B cell (primary cell): ENCODE measurements at regions not wholly inside any gene's neighbourhood (a gene's known extent, or its start where the extent isn't known, plus 50 kb on each side); places are given as distances from the start of the nearest gene placed in this dataset.

ENCODE experiments used
- ATAC-seq: fragments of 200-7000 bp; cut with Tn5 transposase; one replicate; pipeline ENCODE4 v1.10.0; 2021; ENCODE audit warnings: low read depth, mild to moderate bottlenecking, moderate number of reproducible peaks, moderate library complexity
- CTCF ChIA-PET: fragments of 350-600 bp; sonication (Branson Sonifier 250); formaldehyde crosslinking; loops from one replicate; lab custom pipeline; 2021; ENCODE audit warnings: antibody characterized with exemption, inconsistent platforms; lab: Charles Lee
- POLR2A ChIA-PET: fragments of 350-600 bp; sonication (Branson Sonifier 250); formaldehyde crosslinking; loops from one replicate; lab custom pipeline; 2021; ENCODE audit warnings: antibody characterized with exemption; lab: Charles Lee
- DNase-seq: peaks from one replicate; pipeline ENCODE4 v3.0.0; 2013
- H2AFZ ChIP-seq: 2 replicates; pipeline ENCODE4 v1.6.1; 2012; ENCODE audit warnings: mild to moderate bottlenecking, low read depth, low read length; ENCODE audit not compliant: insufficient read depth, poor library complexity, severe bottlenecking
- H3K27ac ChIP-seq, 2 donors: 1 replicate in 1 of 2; 2 replicates in 1 of 2; pipeline ENCODE4 v1.5.1; 2012 to 2013; ENCODE audit warnings: low read length in 2 of 2, mild to moderate bottlenecking in 2 of 2, moderate library complexity in 1 of 2
- H3K27me3 ChIP-seq, 4 experiments: fragments of 200-600 bp in 1 of 4; sonication (generic) in 1 of 4; replicated peaks in 1 of 4; 1 replicate in 2 of 4; 2 replicates in 2 of 4; pipeline versions ENCODE4 v1.6.1 to v1.7.0; 2013 to 2016; ENCODE audit warnings: low read length in 3 of 4, mild to moderate bottlenecking in 2 of 4, mixed read lengths in 1 of 4, moderate library complexity in 1 of 4; ENCODE audit not compliant: insufficient read depth in 4 of 4, control insufficient read depth in 3 of 4; ENCODE audit errors: control extremely low read depth in 1 of 4
- H3K36me3 ChIP-seq, 2 experiments: replicated peaks in 1 of 2; 1 replicate in 1 of 2; 2 replicates in 1 of 2; pipeline versions ENCODE4 v1.6.1 to v1.7.1; 2013; ENCODE audit warnings: low read length in 1 of 2; ENCODE audit not compliant: insufficient read depth in 2 of 2, control insufficient read depth in 1 of 2; ENCODE audit errors: control extremely low read depth in 1 of 2, extremely low read depth in 1 of 2
- H3K4me1 ChIP-seq, 2 donors: fragments of 200-600 bp in 1 of 2; sonication (generic) in 1 of 2; 1 replicate in 1 of 2; 2 replicates in 1 of 2; pipeline versions ENCODE4 v1.5.1 to v1.6.1; 2013 to 2017; ENCODE audit warnings: low read length in 2 of 2; ENCODE audit not compliant: control insufficient read depth in 2 of 2, insufficient read depth in 2 of 2
- H3K4me2 ChIP-seq: replicated peaks from 2 replicates; pipeline ENCODE3; 2012; ENCODE audit warnings: mild to moderate bottlenecking, low read depth, low read length; ENCODE audit not compliant: poor library complexity, severe bottlenecking
- H3K4me3 ChIP-seq, 5 experiments: fragments of 200-600 bp in 1 of 5; sonication (generic) in 1 of 5; 1 replicate in 3 of 5; 2 replicates in 2 of 5; pipeline versions ENCODE4 v1.5.1 to v1.7.0; 2011 to 2016; ENCODE audit warnings: low read length in 4 of 5, mild to moderate bottlenecking in 4 of 5, low read depth in 2 of 5, control low read depth in 1 of 5, moderate library complexity in 1 of 5; ENCODE audit not compliant: insufficient read depth in 1 of 5; ENCODE audit errors: control extremely low read depth in 1 of 5, extremely low read depth in 1 of 5
- H3K79me2 ChIP-seq: fragments of 200-600 bp; sonication (generic); one replicate; pipeline ENCODE4 v1.6.0; 2016; ENCODE audit warnings: low read length; ENCODE audit not compliant: control insufficient read depth, insufficient read depth
- H3K9ac ChIP-seq: fragments of 200-600 bp; sonication (generic); 2 replicates; pipeline ENCODE4 v1.6.1; 2017; ENCODE audit warnings: mild to moderate bottlenecking, low read length, moderate library complexity
- H3K9me3 ChIP-seq, 3 donors: one replicate each; pipeline versions ENCODE4 v1.6.1 to v1.7.1; 2013; ENCODE audit warnings: low read length in 2 of 3; ENCODE audit not compliant: control insufficient read depth in 2 of 3, insufficient read depth in 1 of 3; ENCODE audit errors: control extremely low read depth in 1 of 3
- H4K20me1 ChIP-seq: 2 replicates; pipeline ENCODE4 v1.6.0; 2012; ENCODE audit warnings: mild to moderate bottlenecking, low read length; ENCODE audit not compliant: insufficient read depth, control insufficient read depth, poor library complexity, severe bottlenecking
- H3K27ac Mint-ChIP-seq: one replicate; pipeline ENCODE4 v1.8.0; 2021; ENCODE audit warnings: mixed read lengths
- H3K27me3 Mint-ChIP-seq: one replicate; pipeline ENCODE4 v1.8.0; 2021; ENCODE audit warnings: mixed read lengths
- H3K4me1 Mint-ChIP-seq: one replicate; pipeline ENCODE4 v1.8.0; 2021; ENCODE audit warnings: mixed read lengths
- H3K4me3 Mint-ChIP-seq: one replicate; pipeline ENCODE4 v1.8.0; 2021; ENCODE audit warnings: mixed read lengths
- H3K9me3 Mint-ChIP-seq: one replicate; pipeline ENCODE4 v1.8.0; 2022; ENCODE audit warnings: mixed read lengths; ENCODE audit not compliant: insufficient read depth
- CTCF ChIP-seq: fragments of 200-600 bp; IDR thresholded peaks from one replicate; pipeline ENCODE4 v1.8.0; 2022; ENCODE audit warnings: antibody characterized with exemption, mild to moderate bottlenecking
- EZH2 ChIP-seq: IDR thresholded peaks from 2 replicates; pipeline ENCODE4 v1.6.1; 2012; ENCODE audit warnings: borderline replicate concordance, low read depth, mild to moderate bottlenecking, moderate library complexity, low read length; ENCODE audit not compliant: insufficient read depth, poor library complexity, severe bottlenecking
- WGBS: methylation state at CpG from one replicate; pipeline ENCODE4 v1.1.5; 2013; ENCODE audit warnings: missing lambda C conversion rate; ENCODE audit not compliant: insufficient coverage; 5-methylcytosine and 5-hydroxymethylcytosine counted together
- intact Hi-C: fragments of 100-400 bp; cut with micrococcal nuclease; formaldehyde crosslinking; loops from one replicate; pipeline ENCODE4 v1.10.0; 2022

- ChIA-PET POLR2A (no interaction called here), CTCF (no interaction called here)
- 96% methylated on average over 33 of the region's 34 CpGs for WGBS
- H3K4me1 ChIP-seq, result no peaks in the 10 kb centered on the region
- H3K36me3 ChIP-seq, result no peaks in the 10 kb centered on the region
- DNase-seq, result no peak
- intact Hi-C loops, result no loop called here
- ATAC-seq, result no peak
- H3K4me3 Mint-ChIP-seq, result no peak overlapping the region
- no peak overlapping the region for H3K27ac ChIP-seq
- H3K79me2 ChIP-seq, result no peaks in the 10 kb centered on the region
- no peaks in the 10 kb centered on the region for H3K4me1 Mint-ChIP-seq
- H2AFZ ChIP-seq, result no peak overlapping the region
- H3K9me3 Mint-ChIP-seq, result peaks cover 15% of the 10 kb centered on the region
- H3K27me3 Mint-ChIP-seq, result peaks cover 10% of the 10 kb centered on the region
- TF ChIP-seq CTCF, result no peak
- no peak overlapping the region for H3K27ac Mint-ChIP-seq
- H3K9me3 ChIP-seq, result peaks cover 0 to 39% (median 17%) of the 10 kb centered on the region in 3 donors
- no peak overlapping the region for H3K9ac ChIP-seq
- no peaks in the 10 kb centered on the region for H3K27me3 ChIP-seq
- no peak overlapping the region for H3K4me2 ChIP-seq
- H3K4me3 ChIP-seq, result no peak overlapping the region
- no peaks in the 10 kb centered on the region for H4K20me1 ChIP-seq
Measured at GRCh38 chr11:69391192-69392103, 90.0 kb upstream of the LINC01488 start.

GRCh38 chr11:69392104-69392653 lies 89.3 kb upstream of the LINC01488 start:
- Histone ChIP-seq H2AFZ (no peak overlapping the region), H3K9me3 (peaks cover 0 to 31% (median 17%) of the 10 kb centered on the region in 3 donors), H3K27ac (no peak overlapping the region), H3K27me3 (no peaks in the 10 kb centered on the region), H4K20me1 (no peaks in the 10 kb centered on the region), H3K9ac (no peak overlapping the region), H3K4me2 (no peak overlapping the region), H3K4me1 (no peaks in the 10 kb centered on the region), H3K79me2 (no peaks in the 10 kb centered on the region), H3K4me3 (no peak overlapping the region), H3K36me3 (no peaks in the 10 kb centered on the region)
- ChIA-PET CTCF (no interaction called here), POLR2A (no interaction called here)
- H3K27ac Mint-ChIP-seq, result no peak overlapping the region
- no peak overlapping the region for H3K4me3 Mint-ChIP-seq
- H3K27me3 Mint-ChIP-seq, result peaks cover 10% of the 10 kb centered on the region
- WGBS, result 86% methylated on average over 8 of the region's 10 CpGs
- TF ChIP-seq CTCF (no peak), EZH2 (no peak)
- no peaks in the 10 kb centered on the region for H3K4me1 Mint-ChIP-seq
- ATAC-seq, result no peak
- intact Hi-C loops, result no loop called here
- no peak for DNase-seq
- peaks cover 15% of the 10 kb centered on the region for H3K9me3 Mint-ChIP-seq
